A673 (cell line): ENCODE measurements at regions not wholly inside any gene's neighbourhood (a gene's known extent, or its start where the extent isn't known, plus 50 kb on each side); places are given as distances from the start of the nearest gene placed in this dataset.

Experiments
- EZH2 ChIP-seq: fragments of 200-600 bp; sonication (generic); IDR thresholded peaks from 2 replicates; pipeline ENCODE4 v1.6.1; 2017; ENCODE audit warnings: borderline replicate concordance, low read depth, mild to moderate bottlenecking, mixed read lengths, antibody characterized with exemption, low read length; ENCODE audit not compliant: poor library complexity, severe bottlenecking
- TF ChIP-seq, protein P1 (sequence below): fragments of 300-800, 200-600 bp; sonication (generic); conservative IDR thresholded peaks from 2 replicates; pipeline ENCODE4 v1.5.1; 2017; ENCODE audit warnings: low read depth, mild to moderate bottlenecking, antibody characterized with exemption, low read length, moderate library complexity, mixed read lengths

DNA sequence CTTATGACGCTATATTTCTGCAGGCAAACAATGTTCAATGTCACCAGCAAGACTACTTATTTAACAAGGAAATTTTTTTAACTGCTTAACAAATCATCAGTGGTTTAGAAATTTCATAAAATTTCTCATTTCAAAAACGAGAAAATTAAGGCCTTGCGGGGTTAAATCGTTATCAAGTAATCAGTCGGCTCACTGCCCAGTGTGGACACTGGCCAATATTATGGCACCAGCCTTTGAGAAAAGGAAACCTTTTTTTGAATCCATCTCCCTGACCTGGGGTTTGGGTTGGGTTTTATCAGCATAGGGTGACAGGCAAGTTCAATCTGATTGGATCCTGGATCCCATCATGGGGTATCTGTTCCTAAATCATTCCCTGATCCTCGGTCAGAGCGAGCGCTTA, 461.2 kb downstream of the SETD4 start:
- TF ChIP-seq, protein P1, sequence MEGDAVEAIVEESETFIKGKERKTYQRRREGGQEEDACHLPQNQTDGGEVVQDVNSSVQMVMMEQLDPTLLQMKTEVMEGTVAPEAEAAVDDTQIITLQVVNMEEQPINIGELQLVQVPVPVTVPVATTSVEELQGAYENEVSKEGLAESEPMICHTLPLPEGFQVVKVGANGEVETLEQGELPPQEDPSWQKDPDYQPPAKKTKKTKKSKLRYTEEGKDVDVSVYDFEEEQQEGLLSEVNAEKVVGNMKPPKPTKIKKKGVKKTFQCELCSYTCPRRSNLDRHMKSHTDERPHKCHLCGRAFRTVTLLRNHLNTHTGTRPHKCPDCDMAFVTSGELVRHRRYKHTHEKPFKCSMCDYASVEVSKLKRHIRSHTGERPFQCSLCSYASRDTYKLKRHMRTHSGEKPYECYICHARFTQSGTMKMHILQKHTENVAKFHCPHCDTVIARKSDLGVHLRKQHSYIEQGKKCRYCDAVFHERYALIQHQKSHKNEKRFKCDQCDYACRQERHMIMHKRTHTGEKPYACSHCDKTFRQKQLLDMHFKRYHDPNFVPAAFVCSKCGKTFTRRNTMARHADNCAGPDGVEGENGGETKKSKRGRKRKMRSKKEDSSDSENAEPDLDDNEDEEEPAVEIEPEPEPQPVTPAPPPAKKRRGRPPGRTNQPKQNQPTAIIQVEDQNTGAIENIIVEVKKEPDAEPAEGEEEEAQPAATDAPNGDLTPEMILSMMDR = no peak
- no peak for TF ChIP-seq EZH2
